ENCODE measurements at regions not wholly inside any gene's neighbourhood (a gene's known extent, or its start where the extent isn't known, plus 50 kb on each side); places are given as distances from the start of the nearest gene placed in this dataset.

DNA sequence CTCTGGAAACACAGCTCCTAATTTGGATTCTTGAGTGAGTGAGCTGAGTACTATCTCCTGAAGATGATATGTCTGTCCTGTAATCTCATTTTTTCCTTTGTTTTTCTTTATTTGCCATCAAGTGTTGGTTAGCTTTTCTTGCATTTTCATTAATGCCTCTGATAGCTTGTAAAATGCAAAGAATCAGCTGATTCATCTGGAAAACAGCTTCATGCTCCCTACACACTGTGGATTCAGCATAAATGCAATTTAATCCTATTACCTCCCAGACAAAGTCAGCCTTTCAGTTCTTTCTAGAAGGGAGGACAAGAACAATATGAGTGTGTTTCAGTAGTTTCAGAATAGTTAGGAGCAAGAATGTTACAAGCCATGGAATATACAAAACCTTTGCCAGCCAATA is 79.4 kb downstream of the DACT1 start:
- TF ChIP-seq, protein P1, sequence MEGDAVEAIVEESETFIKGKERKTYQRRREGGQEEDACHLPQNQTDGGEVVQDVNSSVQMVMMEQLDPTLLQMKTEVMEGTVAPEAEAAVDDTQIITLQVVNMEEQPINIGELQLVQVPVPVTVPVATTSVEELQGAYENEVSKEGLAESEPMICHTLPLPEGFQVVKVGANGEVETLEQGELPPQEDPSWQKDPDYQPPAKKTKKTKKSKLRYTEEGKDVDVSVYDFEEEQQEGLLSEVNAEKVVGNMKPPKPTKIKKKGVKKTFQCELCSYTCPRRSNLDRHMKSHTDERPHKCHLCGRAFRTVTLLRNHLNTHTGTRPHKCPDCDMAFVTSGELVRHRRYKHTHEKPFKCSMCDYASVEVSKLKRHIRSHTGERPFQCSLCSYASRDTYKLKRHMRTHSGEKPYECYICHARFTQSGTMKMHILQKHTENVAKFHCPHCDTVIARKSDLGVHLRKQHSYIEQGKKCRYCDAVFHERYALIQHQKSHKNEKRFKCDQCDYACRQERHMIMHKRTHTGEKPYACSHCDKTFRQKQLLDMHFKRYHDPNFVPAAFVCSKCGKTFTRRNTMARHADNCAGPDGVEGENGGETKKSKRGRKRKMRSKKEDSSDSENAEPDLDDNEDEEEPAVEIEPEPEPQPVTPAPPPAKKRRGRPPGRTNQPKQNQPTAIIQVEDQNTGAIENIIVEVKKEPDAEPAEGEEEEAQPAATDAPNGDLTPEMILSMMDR (optimal IDR thresholded peaks at IDR 0.05 in 1 of 3, IDR thresholded peaks at IDR 0.05 in 1 of 3, conservative IDR thresholded peaks at IDR 0.05 in 1 of 3; ENCODE audit: extremely low read depth in 1 of 3, insufficient read depth in 2 of 3, low read length in 3 of 3): no peak
- no peak for TF ChIP-seq EZH2 (IDR thresholded peaks at IDR 0.05; ENCODE audit: low read length)
- DNase-seq (ENCODE audit: low read depth, low spot score) (no peak), FAIRE-seq (no peak)
- no peak overlapping the region for H3K27ac ChIP-seq (ENCODE audit: control insufficient read depth, insufficient read depth, low read length)
- H3K36me3 ChIP-seq (ENCODE audit: control insufficient read depth in 2 of 2, extremely low read depth in 1 of 2, insufficient read depth in 2 of 2, low read length in 2 of 2): no peaks in the 10 kb centered on the region
- H3K4me2 ChIP-seq (ENCODE audit: control insufficient read depth, extremely low read depth, insufficient read depth, low read depth, low read length): no peak overlapping the region
- no peaks in the 10 kb centered on the region for H3K79me2 ChIP-seq (ENCODE audit: control insufficient read depth, insufficient read depth, low read length)
- no peaks in the 10 kb centered on the region for H3K9me1 ChIP-seq (ENCODE audit: control insufficient read depth, extremely low read depth, insufficient read depth, low read length)
- no peaks in the 10 kb centered on the region for H3K9me3 ChIP-seq (ENCODE audit: control insufficient read depth, low read depth, low read length)
- no peaks in the 10 kb centered on the region for H4K20me1 ChIP-seq (ENCODE audit: control insufficient read depth, extremely low read depth, insufficient read depth, low read length)
- H3K4me3 ChIP-seq (ENCODE audit: control insufficient read depth in 2 of 3, extremely low read depth in 1 of 3, insufficient read depth in 2 of 3, low read depth in 1 of 3, low read length in 3 of 3): no peak overlapping the region
- no peak overlapping the region for H3K9ac ChIP-seq (ENCODE audit: control insufficient read depth, extremely low read depth, insufficient read depth, low read length)
- H3K4me1 ChIP-seq (ENCODE audit: control insufficient read depth, extremely low read depth, insufficient read depth, low read length): no peaks in the 10 kb centered on the region
- H2AFZ ChIP-seq (ENCODE audit: control insufficient read depth, low read length): no peak overlapping the region
- no peaks in the 10 kb centered on the region for H3K27me3 ChIP-seq (ENCODE audit: control insufficient read depth, extremely low read depth, insufficient read depth, low read length)
- dilution Hi-C loops (cut with MboI; ENCODE audit: extremely low pct_ligation_motif_present, low sequenced_read_pairs): no loop called here

DNA sequence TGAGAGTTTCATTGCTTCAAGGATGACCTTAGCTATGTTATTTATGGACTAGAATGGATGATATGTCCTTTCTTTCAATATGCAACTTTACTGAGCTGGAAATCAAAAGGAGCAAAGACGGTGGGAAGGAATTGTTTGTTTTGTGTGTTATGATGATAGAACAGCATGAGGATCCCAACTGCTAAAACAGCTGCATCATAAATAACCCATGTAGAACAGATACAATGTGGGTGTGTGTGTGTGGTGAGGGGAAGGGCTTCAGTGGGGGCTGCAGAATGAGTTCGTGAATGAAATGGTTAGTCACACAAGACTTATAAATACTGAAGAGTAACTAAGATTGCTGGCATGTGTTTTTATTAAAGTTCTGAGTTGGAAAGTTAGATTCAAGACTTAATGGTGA is 80.1 kb downstream of the DACT1 start:
- H3K27ac ChIP-seq (ENCODE audit: control insufficient read depth, insufficient read depth, low read length): no peak overlapping the region
- DNase-seq (ENCODE audit: low read depth, low spot score) (no peak), FAIRE-seq (no peak)
- H3K4me3 ChIP-seq (ENCODE audit: control insufficient read depth in 2 of 3, extremely low read depth in 1 of 3, insufficient read depth in 2 of 3, low read depth in 1 of 3, low read length in 3 of 3): no peak overlapping the region
- no peak for TF ChIP-seq EZH2 (IDR thresholded peaks at IDR 0.05; ENCODE audit: low read length)
- TF ChIP-seq, protein P1 (optimal IDR thresholded peaks at IDR 0.05 in 1 of 3, IDR thresholded peaks at IDR 0.05 in 1 of 3, conservative IDR thresholded peaks at IDR 0.05 in 1 of 3; ENCODE audit: extremely low read depth in 1 of 3, insufficient read depth in 2 of 3, low read length in 3 of 3): no peak
- H3K9ac ChIP-seq (ENCODE audit: control insufficient read depth, extremely low read depth, insufficient read depth, low read length): no peak overlapping the region
- no peaks in the 10 kb centered on the region for H3K9me1 ChIP-seq (ENCODE audit: control insufficient read depth, extremely low read depth, insufficient read depth, low read length)
- H3K4me2 ChIP-seq (ENCODE audit: control insufficient read depth, extremely low read depth, insufficient read depth, low read depth, low read length): no peak overlapping the region
- dilution Hi-C loops (cut with MboI; ENCODE audit: extremely low pct_ligation_motif_present, low sequenced_read_pairs): no loop called here
- no peaks in the 10 kb centered on the region for H3K27me3 ChIP-seq (ENCODE audit: control insufficient read depth, extremely low read depth, insufficient read depth, low read length)
- H2AFZ ChIP-seq (ENCODE audit: control insufficient read depth, low read length): no peak overlapping the region
- no peaks in the 10 kb centered on the region for H3K9me3 ChIP-seq (ENCODE audit: control insufficient read depth, low read depth, low read length)
- no peaks in the 10 kb centered on the region for H3K4me1 ChIP-seq (ENCODE audit: control insufficient read depth, extremely low read depth, insufficient read depth, low read length)
- no peaks in the 10 kb centered on the region for H4K20me1 ChIP-seq (ENCODE audit: control insufficient read depth, extremely low read depth, insufficient read depth, low read length)
- no peaks in the 10 kb centered on the region for H3K79me2 ChIP-seq (ENCODE audit: control insufficient read depth, insufficient read depth, low read length)
- H3K36me3 ChIP-seq (ENCODE audit: control insufficient read depth in 2 of 2, extremely low read depth in 1 of 2, insufficient read depth in 2 of 2, low read length in 2 of 2): no peaks in the 10 kb centered on the region

All from keratinocyte (primary cell).